GM23338 (cell line): ENCODE measurements at regions not wholly inside any gene's neighbourhood (a gene's known extent, or its start where the extent isn't known, plus 50 kb on each side); places are given as distances from the start of the nearest gene placed in this dataset.

Experiments used
- ATAC-seq: fragments of 200-7000 bp; cut with Tn5 transposase; 3 replicates; pipeline ENCODE4 v1.9.1; 2020
- DNase-seq: peaks from one replicate; pipeline ENCODE4 v3.0.0-alpha.2; 2015; ENCODE audit warnings: low spot score
- H2AFZ ChIP-seq: fragments of 200-600 bp; sonication (generic); 2 replicates; pipeline ENCODE4 v1.8.0; 2016; ENCODE audit warnings: antibody characterized with exemption, mild to moderate bottlenecking, moderate library complexity
- H3F3A ChIP-seq: fragments of 200-600 bp; sonication (generic); replicated peaks from 2 replicates; pipeline ENCODE4 v1.8.0; 2017; ENCODE audit warnings: antibody characterized with exemption, mixed run types, low read depth
- H3K27ac ChIP-seq: fragments of 200-600 bp; sonication (generic); 2 replicates; pipeline ENCODE4 v1.6.1; 2016; ENCODE audit warnings: low read depth
- H3K27me3 ChIP-seq: fragments of 200-600 bp; sonication (generic); 2 replicates; pipeline ENCODE4 v1.8.0; 2016; ENCODE audit warnings: mild to moderate bottlenecking, mixed run types, moderate library complexity; ENCODE audit not compliant: insufficient read depth
- H3K36me3 ChIP-seq: fragments of 200-600 bp; sonication (generic); 2 replicates; pipeline ENCODE4 v1.8.0; 2016; ENCODE audit warnings: mild to moderate bottlenecking; ENCODE audit not compliant: insufficient read depth
- H3K4me1 ChIP-seq: fragments of 200-600 bp; sonication (generic); 2 replicates; pipeline ENCODE4 v1.8.0; 2016; ENCODE audit warnings: mild to moderate bottlenecking, moderate library complexity; ENCODE audit not compliant: insufficient read depth
- H3K4me2 ChIP-seq: fragments of 200-600 bp; sonication (generic); 2 replicates; pipeline ENCODE4 v1.7.1; 2017; ENCODE audit warnings: mixed run types
- H3K4me3 ChIP-seq: fragments of 200-600 bp; sonication (generic); 2 replicates; pipeline ENCODE4 v1.6.1; 2016; ENCODE audit warnings: mixed run types
- H3K79me2 ChIP-seq: fragments of 200-600 bp; sonication (generic); replicated peaks from 2 replicates; pipeline ENCODE4 v1.8.0; 2017; ENCODE audit warnings: mild to moderate bottlenecking; ENCODE audit not compliant: insufficient read depth
- H3K9me2 ChIP-seq: fragments of 200-600 bp; sonication (generic); 2 replicates; pipeline ENCODE4 v1.8.0; 2017; ENCODE audit not compliant: insufficient read depth
- H4K20me1 ChIP-seq: fragments of 200-600 bp; sonication (generic); replicated peaks from 2 replicates; pipeline ENCODE4 v1.8.0; 2017; ENCODE audit warnings: mild to moderate bottlenecking; ENCODE audit not compliant: insufficient read depth
- H3K27ac Mint-ChIP-seq: 2 replicates; pipeline ENCODE4 v1.8.0; 2020; ENCODE audit warnings: inconsistent platforms, mild to moderate bottlenecking, moderate library complexity, mixed read lengths
- H3K27me3 Mint-ChIP-seq: 3 replicates; pipeline ENCODE4 v1.8.0; 2022; ENCODE audit warnings: low read depth, mild to moderate bottlenecking, moderate library complexity, mixed read lengths, inconsistent platforms; ENCODE audit not compliant: insufficient read depth, poor library complexity
- H3K36me3 Mint-ChIP-seq: 3 replicates; pipeline ENCODE4 v1.8.0; 2021; ENCODE audit warnings: low read depth, mild to moderate bottlenecking, inconsistent platforms, moderate library complexity, mixed read lengths
- H3K4me1 Mint-ChIP-seq: 3 replicates; pipeline ENCODE4 v1.8.0; 2020; ENCODE audit warnings: mild to moderate bottlenecking, inconsistent platforms, mixed read lengths
- H3K4me3 Mint-ChIP-seq: 3 replicates; pipeline ENCODE4 v1.8.0; 2021; ENCODE audit warnings: moderate library complexity, mild to moderate bottlenecking, inconsistent platforms, mixed read lengths
- H3K9me3 Mint-ChIP-seq: 3 replicates; pipeline ENCODE4 v1.8.0; 2020; ENCODE audit warnings: moderate library complexity, mild to moderate bottlenecking, inconsistent platforms, mixed read lengths
- CREB1 ChIP-seq: fragments of 250-450 bp; sonication (Bioruptor Pico); IDR thresholded peaks from 2 replicates; pipeline ENCODE4 v1.5.0; 2020; ENCODE audit warnings: low read depth, mild to moderate bottlenecking, moderate library complexity
- ETS1 ChIP-seq: IDR thresholded peaks from 2 replicates; pipeline ENCODE4 v1.6.1; 2016; ENCODE audit warnings: antibody characterized with exemption
- EZH2 ChIP-seq: fragments of 200-600 bp; sonication (generic); IDR thresholded peaks from one replicate; pipeline ENCODE4 v1.8.0; 2017; ENCODE audit warnings: antibody characterized with exemption, mild to moderate bottlenecking, low read depth; ENCODE audit not compliant: unreplicated experiment
- EZH2phosphoT487 ChIP-seq: fragments of 200-600 bp; sonication (generic); IDR thresholded peaks from one replicate; pipeline ENCODE4 v1.8.1; 2018; ENCODE audit warnings: antibody characterized with exemption; ENCODE audit not compliant: unreplicated experiment
- JUNB ChIP-seq: IDR thresholded peaks from one replicate; pipeline ENCODE4 v1.6.1; 2016; ENCODE audit warnings: antibody characterized with exemption; ENCODE audit not compliant: unreplicated experiment
- POLR2AphosphoS5 ChIP-seq: IDR thresholded peaks from 2 replicates; pipeline ENCODE4 v1.6.1; 2016; ENCODE audit warnings: antibody characterized with exemption, low read depth
- STAT1 ChIP-seq: IDR thresholded peaks from one replicate; pipeline ENCODE4 v1.6.1; 2016; ENCODE audit warnings: antibody characterized with exemption; ENCODE audit not compliant: unreplicated experiment
- ZNF331 ChIP-seq: fragments of 250-450 bp; sonication (Bioruptor Pico); IDR thresholded peaks from 2 replicates; pipeline ENCODE4 v1.5.0; 2020; ENCODE audit warnings: low read depth, mild to moderate bottlenecking, moderate library complexity
- ZNF462 ChIP-seq: fragments of 250-450 bp; sonication (Bioruptor Pico); IDR thresholded peaks from 2 replicates; pipeline ENCODE4 v1.5.0; 2020; ENCODE audit warnings: mild to moderate bottlenecking, moderate library complexity
- TF ChIP-seq, protein P1 (sequence below), 2 experiments: fragments of 200-600 bp in 1 of 2; sonication (generic) in 1 of 2; conservative IDR thresholded peaks; 2 replicates each; pipeline versions ENCODE4 v1.5.1 to v1.6.1; 2016 to 2017; ENCODE audit warnings: antibody characterized with exemption in 2 of 2, low read depth in 2 of 2, mild to moderate bottlenecking in 2 of 2, moderate library complexity in 1 of 2

GRCh38 chrX:40340116-40340515 lies 240.7 kb upstream of the ATP6AP2 start:
- Mint-ChIP-seq H3K4me3 (no peak overlapping the region), H3K27ac (no peak overlapping the region), H3K27me3 (no peaks in the 10 kb centered on the region), H3K9me3 (peaks cover 11% of the 10 kb centered on the region; the same call in 2 of the 3 replicates), H3K4me1 (no peaks in the 10 kb centered on the region), H3K36me3 (no peaks in the 10 kb centered on the region; the same call in 2 of the 3 replicates)
- Histone ChIP-seq H3F3A (no peaks in the 10 kb centered on the region), H3K27ac (no peak overlapping the region), H4K20me1 (no peaks in the 10 kb centered on the region), H3K79me2 (no peaks in the 10 kb centered on the region), H3K4me3 (no peak overlapping the region), H3K4me1 (no peaks in the 10 kb centered on the region), H3K27me3 (no peaks in the 10 kb centered on the region), H3K9me2 (no peaks in the 10 kb centered on the region), H2AFZ (no peak overlapping the region), H3K36me3 (no peaks in the 10 kb centered on the region), H3K4me2 (no peak overlapping the region)
- no peak for DNase-seq
- TF ChIP-seq CREB1 (CRISPR knock-in tag): no peak
- TF ChIP-seq POLR2AphosphoS5: no peak
- TF ChIP-seq EZH2: no peak
- no peak for ATAC-seq

- Mint-ChIP-seq H3K27me3 (peaks cover 4% of the 10 kb centered on the region), H3K9me3 (peaks cover 5% of the 10 kb centered on the region; the same call in 1 of the 3 replicates), H3K4me1 (peaks cover 2% of the 10 kb centered on the region; the same call in 1 of the 3 replicates), H3K4me3 (no peak overlapping the region), H3K36me3 (no peaks in the 10 kb centered on the region), H3K27ac (no peak overlapping the region)
- Histone ChIP-seq H3K36me3 (no peaks in the 10 kb centered on the region), H3K27ac (no peak overlapping the region), H3F3A (no peaks in the 10 kb centered on the region), H3K4me1 (no peaks in the 10 kb centered on the region), H3K9me2 (no peaks in the 10 kb centered on the region), H3K79me2 (no peaks in the 10 kb centered on the region), H2AFZ (no peak overlapping the region), H3K4me2 (no peak overlapping the region), H4K20me1 (no peaks in the 10 kb centered on the region), H3K27me3 (no peaks in the 10 kb centered on the region), H3K4me3 (no peak overlapping the region)
- no peak for TF ChIP-seq JUNB
- no peak for TF ChIP-seq EZH2
- no peak for TF ChIP-seq ETS1
- no peak for TF ChIP-seq EZH2phosphoT487
- TF ChIP-seq POLR2AphosphoS5: no peak
- TF ChIP-seq, protein P1, sequence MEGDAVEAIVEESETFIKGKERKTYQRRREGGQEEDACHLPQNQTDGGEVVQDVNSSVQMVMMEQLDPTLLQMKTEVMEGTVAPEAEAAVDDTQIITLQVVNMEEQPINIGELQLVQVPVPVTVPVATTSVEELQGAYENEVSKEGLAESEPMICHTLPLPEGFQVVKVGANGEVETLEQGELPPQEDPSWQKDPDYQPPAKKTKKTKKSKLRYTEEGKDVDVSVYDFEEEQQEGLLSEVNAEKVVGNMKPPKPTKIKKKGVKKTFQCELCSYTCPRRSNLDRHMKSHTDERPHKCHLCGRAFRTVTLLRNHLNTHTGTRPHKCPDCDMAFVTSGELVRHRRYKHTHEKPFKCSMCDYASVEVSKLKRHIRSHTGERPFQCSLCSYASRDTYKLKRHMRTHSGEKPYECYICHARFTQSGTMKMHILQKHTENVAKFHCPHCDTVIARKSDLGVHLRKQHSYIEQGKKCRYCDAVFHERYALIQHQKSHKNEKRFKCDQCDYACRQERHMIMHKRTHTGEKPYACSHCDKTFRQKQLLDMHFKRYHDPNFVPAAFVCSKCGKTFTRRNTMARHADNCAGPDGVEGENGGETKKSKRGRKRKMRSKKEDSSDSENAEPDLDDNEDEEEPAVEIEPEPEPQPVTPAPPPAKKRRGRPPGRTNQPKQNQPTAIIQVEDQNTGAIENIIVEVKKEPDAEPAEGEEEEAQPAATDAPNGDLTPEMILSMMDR (conservative IDR thresholded peaks at IDR 0.05; ENCODE audit: low read depth in 2 of 2): no peak
- TF ChIP-seq ZNF462 (CRISPR knock-in tag): no peak
- no peak for TF ChIP-seq STAT1
- no peak for TF ChIP-seq ZNF331 (CRISPR knock-in tag)
- DNase-seq: no peak
- no peak for ATAC-seq
Observed at GRCh38 chrX:40333344-40333743, 235.6 kb upstream of the BCOR start.
